ENCODE measurements at regions not wholly inside any gene's neighbourhood (a gene's known extent, or its start where the extent isn't known, plus 50 kb on each side); places are given as distances from the start of the nearest gene placed in this dataset.

DNA sequence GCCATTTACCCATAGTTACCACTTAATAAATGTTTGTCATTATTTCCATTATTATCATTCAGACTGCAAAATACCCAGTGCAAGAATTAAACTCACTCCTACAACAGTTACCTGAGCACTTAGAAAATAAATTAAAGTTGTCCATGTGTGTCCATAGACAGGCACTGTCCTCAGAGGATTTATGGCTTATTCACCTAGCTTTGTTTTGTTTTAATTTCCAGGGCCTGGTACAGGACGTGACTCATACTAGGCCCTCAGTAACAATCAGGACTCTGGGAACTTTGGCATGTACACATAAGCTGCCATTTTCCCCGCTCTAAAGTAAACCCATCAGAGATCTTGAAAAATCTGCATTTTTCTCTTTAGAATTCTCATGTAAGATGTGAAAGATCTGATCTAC is 458.5 kb upstream of the ARRDC4 start:
- H3K4me3 ChIP-seq (replicated peaks in 1 of 3; ENCODE audit: insufficient read depth in 1 of 3, low read depth in 2 of 3, low read length in 3 of 3): no peak overlapping the region
- H3K27ac ChIP-seq (ENCODE audit: extremely low read length, insufficient read depth, low read length): no peak overlapping the region
- intact Hi-C loops (cut with micrococcal nuclease; ENCODE audit: unreplicated experiment): no loop called here
- H3K4me2 ChIP-seq (ENCODE audit: low read depth, low read length): no peak overlapping the region
- ATAC-seq: no peak
- H4K20me1 ChIP-seq (ENCODE audit: insufficient read depth, low read length): no peaks in the 10 kb centered on the region
- no TSS peak for BruUV-seq (replicated peaks)
- no peak for FAIRE-seq
- H3K4me1 ChIP-seq (ENCODE audit: insufficient read depth, low read length): no peaks in the 10 kb centered on the region
- no peak overlapping the region for H2AFZ ChIP-seq (ENCODE audit: low read length)
- ChIA-PET CTCF (ENCODE audit: low intra/inter-chr PET ratio, low total read pairs) (no interaction called here), POLR2A (no interaction called here)
- H3K9ac ChIP-seq (ENCODE audit: insufficient read depth, low read depth, low read length): no peak overlapping the region
- peaks cover 82% of the 10 kb centered on the region for H3K9me3 ChIP-seq (ENCODE audit: low read length)
- no peaks in the 10 kb centered on the region for H3K27me3 ChIP-seq (ENCODE audit: control insufficient read depth in 1 of 2, insufficient read depth in 2 of 2, low read length in 2 of 2)
- WGBS (ENCODE audit: low lambda C conversion rate): 0% methylated on average over 2 of the region's 2 CpGs
- no peaks in the 10 kb centered on the region for H3K79me2 ChIP-seq (ENCODE audit: insufficient read depth, low read length)
- no peak for TF ChIP-seq ZBTB42 (CRISPR knock-in tag; IDR thresholded peaks at IDR 0.05)
- TF ChIP-seq PTBP1 (IDR thresholded peaks at IDR 0.05; ENCODE audit: low read depth, low read length, poor library complexity, severe bottlenecking): no peak
- no peak for TF ChIP-seq TAF1 (CRISPR knock-in tag; IDR thresholded peaks at IDR 0.05)
- TF ChIP-seq ZFP41 (CRISPR knock-in tag; IDR thresholded peaks at IDR 0.05; ENCODE audit: borderline replicate concordance): no peak
- TF ChIP-seq ZSCAN22 (CRISPR knock-in tag; IDR thresholded peaks at IDR 0.05): no peak
- TF ChIP-seq, protein P1, sequence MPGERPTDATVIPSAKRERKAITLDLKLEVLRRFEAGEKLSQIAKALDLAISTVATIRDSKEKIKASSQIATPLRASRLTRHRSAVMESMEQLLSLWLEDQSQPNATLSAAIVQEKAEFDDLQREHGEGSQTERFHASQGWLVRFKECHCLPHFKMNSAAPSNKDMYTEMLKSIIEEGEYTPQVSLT (CRISPR knock-in tag; IDR thresholded peaks at IDR 0.05; ENCODE audit: borderline replicate concordance, low read depth): no peak
- TF ChIP-seq, protein P2, sequence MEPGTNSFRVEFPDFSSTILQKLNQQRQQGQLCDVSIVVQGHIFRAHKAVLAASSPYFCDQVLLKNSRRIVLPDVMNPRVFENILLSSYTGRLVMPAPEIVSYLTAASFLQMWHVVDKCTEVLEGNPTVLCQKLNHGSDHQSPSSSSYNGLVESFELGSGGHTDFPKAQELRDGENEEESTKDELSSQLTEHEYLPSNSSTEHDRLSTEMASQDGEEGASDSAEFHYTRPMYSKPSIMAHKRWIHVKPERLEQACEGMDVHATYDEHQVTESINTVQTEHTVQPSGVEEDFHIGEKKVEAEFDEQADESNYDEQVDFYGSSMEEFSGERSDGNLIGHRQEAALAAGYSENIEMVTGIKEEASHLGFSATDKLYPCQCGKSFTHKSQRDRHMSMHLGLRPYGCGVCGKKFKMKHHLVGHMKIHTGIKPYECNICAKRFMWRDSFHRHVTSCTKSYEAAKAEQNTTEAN (CRISPR knock-in tag; conservative IDR thresholded peaks at IDR 0.05): no peak
- no peak for TF ChIP-seq GLI4 (CRISPR knock-in tag; IDR thresholded peaks at IDR 0.05; ENCODE audit: borderline replicate concordance)
- TF ChIP-seq, protein P3, sequence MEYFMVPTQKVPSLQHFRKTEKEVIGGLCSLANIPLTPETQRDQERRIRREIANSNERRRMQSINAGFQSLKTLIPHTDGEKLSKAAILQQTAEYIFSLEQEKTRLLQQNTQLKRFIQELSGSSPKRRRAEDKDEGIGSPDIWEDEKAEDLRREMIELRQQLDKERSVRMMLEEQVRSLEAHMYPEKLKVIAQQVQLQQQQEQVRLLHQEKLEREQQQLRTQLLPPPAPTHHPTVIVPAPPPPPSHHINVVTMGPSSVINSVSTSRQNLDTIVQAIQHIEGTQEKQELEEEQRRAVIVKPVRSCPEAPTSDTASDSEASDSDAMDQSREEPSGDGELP (IDR thresholded peaks at IDR 0.05; ENCODE audit: borderline replicate concordance, low read depth): no peak
- TF ChIP-seq, protein P4, sequence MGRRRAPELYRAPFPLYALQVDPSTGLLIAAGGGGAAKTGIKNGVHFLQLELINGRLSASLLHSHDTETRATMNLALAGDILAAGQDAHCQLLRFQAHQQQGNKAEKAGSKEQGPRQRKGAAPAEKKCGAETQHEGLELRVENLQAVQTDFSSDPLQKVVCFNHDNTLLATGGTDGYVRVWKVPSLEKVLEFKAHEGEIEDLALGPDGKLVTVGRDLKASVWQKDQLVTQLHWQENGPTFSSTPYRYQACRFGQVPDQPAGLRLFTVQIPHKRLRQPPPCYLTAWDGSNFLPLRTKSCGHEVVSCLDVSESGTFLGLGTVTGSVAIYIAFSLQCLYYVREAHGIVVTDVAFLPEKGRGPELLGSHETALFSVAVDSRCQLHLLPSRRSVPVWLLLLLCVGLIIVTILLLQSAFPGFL (CRISPR knock-in tag; IDR thresholded peaks at IDR 0.05): no peak
- no peak for TF ChIP-seq TBL1XR1 (IDR thresholded peaks at IDR 0.05; ENCODE audit: borderline replicate concordance, low read length, partially characterized antibody)
- TF ChIP-seq IKZF1 (IDR thresholded peaks at IDR 0.05): no peak
- TF ChIP-seq ZFP36 (IDR thresholded peaks at IDR 0.05; ENCODE audit: borderline replicate concordance, low read depth, low read length, partially characterized antibody): no peak
- TF ChIP-seq ATRX (CRISPR knock-in tag; IDR thresholded peaks at IDR 0.05; ENCODE audit: borderline replicate concordance): no peak
- H3K36me3 ChIP-seq (replicated peaks in 1 of 2; ENCODE audit: control insufficient read depth in 1 of 2, insufficient read depth in 2 of 2, low read length in 2 of 2): no peaks in the 10 kb centered on the region
- in situ Hi-C loops (cut with HindIII; ENCODE audit: extremely low pct_ligation_motif_present, low pct_unique_long_range_greater_than_20kb): no loop called here
- DNase-seq (ENCODE audit: low spot score): no peak

All from HepG2 (cell line).